Liver (tissue), 8 donors: ENCODE measurements at regions not wholly inside any gene's neighbourhood (a gene's known extent, or its start where the extent isn't known, plus 50 kb on each side); places are given as distances from the start of the nearest gene placed in this dataset.

Experiments used
- DNase-seq: peaks from one replicate; pipeline ENCODE4 v3.0.0-alpha.2; 2017; ENCODE audit warnings: low spot score
- H3K27ac ChIP-seq, 2 donors: one replicate each; pipeline ENCODE4 v1.7.0; 2013; ENCODE audit warnings: inconsistent platforms in 2 of 2, low read length in 2 of 2, control low read depth in 1 of 2, low read depth in 1 of 2, mild to moderate bottlenecking in 1 of 2
- H3K27me3 ChIP-seq, 4 donors: one replicate each; pipeline versions ENCODE4 v1.6.1 to v1.7.0; 2013; ENCODE audit warnings: low read length in 3 of 4, inconsistent platforms in 1 of 4, mild to moderate bottlenecking in 1 of 4, moderate library complexity in 1 of 4; ENCODE audit not compliant: control insufficient read depth in 4 of 4, insufficient read depth in 4 of 4
- H3K36me3 ChIP-seq, 4 donors: one replicate each; pipeline versions ENCODE4 v1.6.1 to v1.7.0; 2013; ENCODE audit warnings: low read length in 3 of 4, mild to moderate bottlenecking in 3 of 4, low read depth in 1 of 4, moderate library complexity in 1 of 4; ENCODE audit not compliant: control insufficient read depth in 4 of 4, insufficient read depth in 3 of 4
- H3K4me1 ChIP-seq, 4 donors: one replicate each; pipeline versions ENCODE4 v1.6.1 to v1.7.0; 2013; ENCODE audit warnings: low read length in 3 of 4, mild to moderate bottlenecking in 3 of 4, moderate library complexity in 1 of 4; ENCODE audit not compliant: control insufficient read depth in 4 of 4, insufficient read depth in 4 of 4
- H3K4me3 ChIP-seq, 3 donors: one replicate each; pipeline versions ENCODE4 v1.6.1 to v1.7.0; 2013; ENCODE audit warnings: low read length in 3 of 3, control low read depth in 1 of 3, low read depth in 1 of 3, mild to moderate bottlenecking in 1 of 3
- H3K9ac ChIP-seq, 2 donors: one replicate each; pipeline ENCODE4 v1.7.0; 2013; ENCODE audit warnings: low read length in 2 of 2, mild to moderate bottlenecking in 2 of 2, moderate library complexity in 2 of 2, control low read depth in 1 of 2, low read depth in 1 of 2
- H3K9me3 ChIP-seq, 4 donors: one replicate each; pipeline versions ENCODE4 v1.6.1 to v1.7.0; 2013; ENCODE audit warnings: low read length in 3 of 4; ENCODE audit not compliant: control insufficient read depth in 4 of 4
- EGR1 ChIP-seq, 2 donors: IDR thresholded peaks; 2 replicates each; pipeline ENCODE4 v1.6.1; 2016 to 2018; ENCODE audit warnings: antibody characterized with exemption in 2 of 2, low read depth in 2 of 2
- FOXA1 ChIP-seq: IDR thresholded peaks from 2 replicates; pipeline ENCODE4 v1.6.1; 2016; ENCODE audit warnings: antibody characterized with exemption
- HNF4G ChIP-seq: IDR thresholded peaks from 2 replicates; pipeline ENCODE4 v1.6.1; 2016; ENCODE audit warnings: antibody characterized with exemption
- JUND ChIP-seq, 2 donors: IDR thresholded peaks; 2 replicates each; pipeline ENCODE4 v1.6.1; 2016; ENCODE audit warnings: antibody characterized with exemption in 2 of 2
- NR2F2 ChIP-seq: IDR thresholded peaks from 2 replicates; pipeline ENCODE4 v1.6.1; 2016; ENCODE audit warnings: antibody characterized with exemption
- RAD21 ChIP-seq, 2 donors: IDR thresholded peaks; 2 replicates each; pipeline ENCODE4 v1.6.1; 2016; ENCODE audit warnings: antibody characterized with exemption in 2 of 2, mild to moderate bottlenecking in 2 of 2
- RXRA ChIP-seq, 2 donors: IDR thresholded peaks; 2 replicates each; pipeline ENCODE4 v1.6.1; 2017 to 2018; ENCODE audit warnings: antibody characterized with exemption in 2 of 2, mild to moderate bottlenecking in 1 of 2
- SP1 ChIP-seq: IDR thresholded peaks from 2 replicates; pipeline ENCODE4 v1.6.1; 2018; ENCODE audit warnings: antibody characterized with exemption, mild to moderate bottlenecking
- TAF1 ChIP-seq: conservative IDR thresholded peaks from 2 replicates; pipeline ENCODE4 v1.6.1; 2016; ENCODE audit warnings: antibody characterized with exemption, mild to moderate bottlenecking
- YY1 ChIP-seq: IDR thresholded peaks from 2 replicates; pipeline ENCODE4 v1.6.1; 2016; ENCODE audit warnings: antibody characterized with exemption, mild to moderate bottlenecking
- ZBTB33 ChIP-seq: IDR thresholded peaks from 2 replicates; pipeline ENCODE4 v1.6.1; 2016; ENCODE audit warnings: antibody characterized with exemption
- WGBS: extraction: QIAGEN DNeasy Blood & Tissue Kit; methylation state at CpG from one replicate; pipeline ENCODE4 v1.1.7; 2013; 5-methylcytosine and 5-hydroxymethylcytosine counted together
- TF ChIP-seq, protein P1 (sequence below): fragments of 150-350 bp; IDR thresholded peaks from 2 replicates; pipeline ENCODE4 v1.5.1; 2017; ENCODE audit warnings: improper control_type of control experiment, low read depth, low read length; ENCODE audit not compliant: missing input control
- TF ChIP-seq, protein P2 (sequence below): IDR thresholded peaks from 2 replicates; pipeline ENCODE4 v1.6.1; 2016; ENCODE audit warnings: antibody characterized with exemption
- donor health status: healthy.
- donor health status: healthy.
- donor health status: healthy.
- donor health status: healthy.
- donor health status: healthy.

DNA sequence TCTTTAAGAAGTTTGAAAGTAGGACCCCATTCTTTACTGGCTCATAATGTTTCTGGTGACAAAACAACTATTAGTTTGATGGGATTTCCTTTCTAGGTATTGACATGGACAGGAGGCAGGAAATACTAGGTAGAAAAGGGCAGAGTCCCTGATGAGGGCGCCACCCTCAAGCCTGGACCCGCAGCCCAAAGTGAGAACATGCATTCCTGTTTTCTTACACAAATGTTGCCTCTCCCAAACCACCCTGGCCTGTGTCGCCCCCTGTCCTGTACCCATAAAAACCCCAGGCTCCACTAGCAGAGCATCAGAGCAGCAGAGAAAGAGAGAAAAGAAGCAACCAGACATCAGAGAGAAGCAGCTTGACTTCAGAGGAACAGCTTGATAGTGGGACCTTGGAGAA, 1055.2 kb upstream of the POT1 start (continued):
- TF ChIP-seq RXRA (IDR thresholded peaks at IDR 0.05) (no peak), ZBTB33 (no peak), NR2F2 (no peak), RAD21 (IDR thresholded peaks at IDR 0.05) (no peak), SP1 (no peak)

DNA sequence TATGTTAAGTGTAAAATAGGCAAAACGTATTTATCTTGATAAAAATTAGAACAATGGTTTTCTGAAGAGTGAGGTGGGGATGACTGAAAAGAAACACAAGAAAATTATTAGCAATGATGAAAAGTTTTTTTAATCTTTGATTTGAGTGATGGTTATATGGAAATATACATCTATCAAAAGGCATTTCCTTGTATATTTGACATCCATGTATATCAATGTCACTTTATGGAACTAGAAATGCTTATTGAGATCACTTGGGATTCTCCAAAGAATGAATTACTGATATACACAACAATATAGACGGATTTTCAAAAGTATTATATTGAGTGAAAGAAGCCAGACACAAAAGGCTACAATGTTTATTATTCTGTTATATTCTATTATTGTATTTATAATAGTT, 1042.0 kb upstream of the POT1 start:
- WGBS = 65% methylated on average over 2 of the region's 2 CpGs
- no peaks in the 10 kb centered on the region for H3K36me3 ChIP-seq
- H3K27ac ChIP-seq = no peak overlapping the region
- H3K27me3 ChIP-seq = no peaks in the 10 kb centered on the region
- H3K4me1 ChIP-seq = no peaks in the 10 kb centered on the region
- H3K4me3 ChIP-seq = no peak overlapping the region
- no peaks in the 10 kb centered on the region for H3K9me3 ChIP-seq
- DNase-seq = no peak
- no peak overlapping the region for H3K9ac ChIP-seq
- no peak for TF ChIP-seq EGR1 (IDR thresholded peaks at IDR 0.05; ENCODE audit: low read depth in 2 of 2)
- TF ChIP-seq, protein P1, sequence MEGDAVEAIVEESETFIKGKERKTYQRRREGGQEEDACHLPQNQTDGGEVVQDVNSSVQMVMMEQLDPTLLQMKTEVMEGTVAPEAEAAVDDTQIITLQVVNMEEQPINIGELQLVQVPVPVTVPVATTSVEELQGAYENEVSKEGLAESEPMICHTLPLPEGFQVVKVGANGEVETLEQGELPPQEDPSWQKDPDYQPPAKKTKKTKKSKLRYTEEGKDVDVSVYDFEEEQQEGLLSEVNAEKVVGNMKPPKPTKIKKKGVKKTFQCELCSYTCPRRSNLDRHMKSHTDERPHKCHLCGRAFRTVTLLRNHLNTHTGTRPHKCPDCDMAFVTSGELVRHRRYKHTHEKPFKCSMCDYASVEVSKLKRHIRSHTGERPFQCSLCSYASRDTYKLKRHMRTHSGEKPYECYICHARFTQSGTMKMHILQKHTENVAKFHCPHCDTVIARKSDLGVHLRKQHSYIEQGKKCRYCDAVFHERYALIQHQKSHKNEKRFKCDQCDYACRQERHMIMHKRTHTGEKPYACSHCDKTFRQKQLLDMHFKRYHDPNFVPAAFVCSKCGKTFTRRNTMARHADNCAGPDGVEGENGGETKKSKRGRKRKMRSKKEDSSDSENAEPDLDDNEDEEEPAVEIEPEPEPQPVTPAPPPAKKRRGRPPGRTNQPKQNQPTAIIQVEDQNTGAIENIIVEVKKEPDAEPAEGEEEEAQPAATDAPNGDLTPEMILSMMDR = no peak
- TF ChIP-seq NR2F2 = no peak
- TF ChIP-seq TAF1 = no peak
- TF ChIP-seq HNF4G = no peak
- no peak for TF ChIP-seq JUND (IDR thresholded peaks at IDR 0.05)
- TF ChIP-seq RXRA (IDR thresholded peaks at IDR 0.05) = no peak
- TF ChIP-seq, protein P2, sequence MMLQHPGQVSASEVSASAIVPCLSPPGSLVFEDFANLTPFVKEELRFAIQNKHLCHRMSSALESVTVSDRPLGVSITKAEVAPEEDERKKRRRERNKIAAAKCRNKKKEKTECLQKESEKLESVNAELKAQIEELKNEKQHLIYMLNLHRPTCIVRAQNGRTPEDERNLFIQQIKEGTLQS = no peak
- no peak for TF ChIP-seq YY1
- TF ChIP-seq RAD21 (IDR thresholded peaks at IDR 0.05) = no peak
- no peak for TF ChIP-seq SP1
- TF ChIP-seq FOXA1 = no peak

GRCh38 chr7:125966278-125967048, 1036.8 kb upstream of the POT1 start:
- no peak for DNase-seq
- Histone ChIP-seq H3K36me3 (no peaks in the 10 kb centered on the region), H3K9ac (no peak overlapping the region), H3K4me3 (no peak overlapping the region), H3K9me3 (no peaks in the 10 kb centered on the region), H3K27ac (no peak overlapping the region), H3K27me3 (no peaks in the 10 kb centered on the region), H3K4me1 (no peaks in the 10 kb centered on the region)
- no peak for TF ChIP-seq ZBTB33
- TF ChIP-seq RXRA (IDR thresholded peaks at IDR 0.05) = no peak
- 74% methylated on average over 1 of the region's 1 CpG for WGBS
